Epidermal melanocyte (primary cell): ENCODE measurements at regions not wholly inside any gene's neighbourhood (a gene's known extent, or its start where the extent isn't known, plus 50 kb on each side); places are given as distances from the start of the nearest gene placed in this dataset.

Experiments used
- DNase-seq: peaks from one replicate; pipeline ENCODE4 v3.0.0; 2011; ENCODE audit warnings: low spot score; ENCODE audit not compliant: insufficient read length

DNA sequence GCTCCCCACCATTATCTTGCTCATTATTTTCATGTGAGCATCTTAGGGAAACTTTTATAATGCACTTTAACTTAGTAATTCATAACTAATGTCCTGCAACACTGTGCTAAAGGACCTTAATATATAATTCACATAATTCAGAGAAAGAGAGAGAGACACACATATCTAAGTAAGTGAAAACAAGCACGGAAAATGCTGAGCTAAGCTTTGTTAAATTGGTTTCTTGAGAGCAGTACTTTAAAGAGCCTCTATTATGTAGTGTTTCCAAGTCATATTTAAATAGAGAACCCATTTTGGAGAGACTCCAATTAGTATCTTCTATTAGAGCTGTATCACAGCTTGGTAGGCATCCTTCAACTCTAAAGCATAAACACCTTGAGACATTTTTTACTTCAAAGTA is 354.1 kb upstream of the SOX14 start:
- DNase-seq: no peak

DNA sequence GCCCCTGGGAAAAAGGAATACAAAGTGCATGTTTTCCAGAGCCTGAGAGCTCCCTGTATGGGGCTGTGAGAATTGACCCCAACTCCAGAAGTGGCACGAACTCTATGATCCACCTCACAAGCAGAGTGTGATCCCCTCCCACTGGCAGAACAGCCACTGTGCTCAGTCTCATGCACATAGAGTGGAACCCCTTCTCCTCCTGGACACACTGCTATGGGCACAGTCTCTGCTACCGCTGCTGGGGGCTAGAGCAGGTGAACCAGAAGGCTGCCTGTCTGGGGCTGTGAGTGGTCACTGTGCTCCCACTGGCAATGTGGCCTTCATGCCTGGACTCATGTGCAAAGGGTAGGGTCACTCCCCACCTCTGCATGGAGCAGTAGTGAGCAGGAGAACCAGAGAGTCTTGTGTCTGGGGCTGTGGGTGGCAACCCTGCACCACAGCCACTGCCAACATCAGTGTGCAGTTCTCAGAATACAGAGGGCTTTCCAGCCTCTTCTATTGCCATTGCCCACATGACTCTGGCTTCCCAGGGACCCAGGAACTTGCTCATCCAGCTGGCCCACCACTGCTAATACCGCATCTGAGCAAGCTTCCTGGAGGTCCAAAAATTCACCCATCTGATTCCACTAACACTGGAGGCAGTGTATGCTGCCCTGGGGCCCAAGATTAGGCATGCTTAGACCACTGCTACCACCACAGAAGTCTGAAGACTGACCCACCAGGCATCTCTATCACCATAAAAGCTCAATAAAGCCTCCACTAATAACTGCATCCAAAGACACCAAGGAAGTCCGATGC is 343.7 kb upstream of the SOX14 start:
- DNase-seq: no peak

DNA sequence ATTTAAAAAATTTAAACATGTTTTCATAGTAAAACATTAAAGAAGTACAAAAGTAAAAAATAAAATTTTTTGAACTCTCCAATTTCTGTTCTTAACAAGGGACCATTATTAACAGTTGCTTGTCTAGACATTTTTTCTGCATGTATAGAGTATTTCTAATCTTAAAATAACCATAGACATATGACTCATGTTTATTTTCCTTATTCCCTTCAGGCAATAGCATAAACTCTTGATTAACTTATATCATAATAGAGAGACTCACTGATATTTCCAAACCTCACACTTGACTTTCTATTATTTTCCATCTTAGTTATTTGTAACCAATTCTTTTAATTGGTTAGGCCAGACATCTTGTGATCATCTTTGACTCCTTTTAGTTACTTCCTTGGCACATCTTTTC is 325.6 kb upstream of the SOX14 start:
- DNase-seq: no peak

DNA sequence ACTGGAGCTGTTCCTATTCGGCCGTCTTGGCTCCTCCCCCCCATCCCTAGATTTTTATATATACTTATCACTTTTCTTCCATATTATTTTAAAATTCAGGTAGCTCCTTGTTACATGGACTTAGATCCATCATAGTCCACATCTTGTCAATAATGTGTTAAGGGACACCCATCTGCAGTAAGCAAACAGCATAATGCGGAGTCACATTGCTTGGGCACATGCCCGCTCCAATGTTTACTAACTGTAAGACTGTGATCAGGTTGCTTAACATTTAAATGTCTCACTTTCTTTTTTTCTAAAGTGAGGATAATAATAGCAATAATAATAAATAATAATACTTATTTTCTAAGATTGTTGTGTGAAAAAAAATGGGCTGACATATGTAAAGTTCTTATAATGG is 303.2 kb upstream of the SOX14 start:
- DNase-seq: no peak

DNA sequence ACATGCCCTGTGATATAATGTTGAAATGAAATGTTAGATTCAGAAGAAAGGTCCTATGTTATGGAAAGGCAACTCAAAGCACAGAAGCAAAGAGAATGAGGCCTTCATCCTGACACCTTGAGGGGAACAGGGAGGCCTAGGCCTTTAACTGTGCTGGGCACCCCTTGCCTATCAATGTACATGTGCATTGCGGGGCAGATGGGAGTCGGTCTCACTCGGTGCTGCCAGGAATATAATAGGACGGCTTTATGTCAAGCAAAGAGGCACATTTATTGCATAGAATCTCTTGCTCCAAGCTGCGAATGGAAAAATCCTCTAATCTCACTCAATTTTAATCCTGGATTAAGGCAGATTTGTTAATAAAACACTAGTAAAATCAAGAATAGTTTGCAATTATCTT is 301.0 kb upstream of the SOX14 start:
- no peak for DNase-seq

DNA sequence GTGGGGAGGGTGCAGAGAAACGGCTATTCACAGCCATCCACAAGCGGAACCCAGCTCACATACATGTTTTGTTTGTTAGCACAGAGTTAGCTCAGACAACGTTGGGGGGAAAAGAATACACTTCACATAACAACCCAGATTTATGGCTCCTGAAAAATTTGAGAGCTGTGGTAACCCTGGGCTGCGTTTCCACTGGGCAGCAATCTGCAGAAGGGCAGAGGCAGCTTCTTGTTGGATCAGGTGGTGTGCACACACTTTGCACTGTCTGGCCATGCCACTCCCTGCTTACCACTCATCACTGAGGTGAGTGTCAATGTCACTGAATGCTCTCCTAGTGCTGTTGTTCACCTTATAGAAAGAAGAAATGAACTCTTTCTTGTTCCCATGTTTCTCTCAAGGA is 299.8 kb upstream of the SOX14 start:
- no peak for DNase-seq

DNA sequence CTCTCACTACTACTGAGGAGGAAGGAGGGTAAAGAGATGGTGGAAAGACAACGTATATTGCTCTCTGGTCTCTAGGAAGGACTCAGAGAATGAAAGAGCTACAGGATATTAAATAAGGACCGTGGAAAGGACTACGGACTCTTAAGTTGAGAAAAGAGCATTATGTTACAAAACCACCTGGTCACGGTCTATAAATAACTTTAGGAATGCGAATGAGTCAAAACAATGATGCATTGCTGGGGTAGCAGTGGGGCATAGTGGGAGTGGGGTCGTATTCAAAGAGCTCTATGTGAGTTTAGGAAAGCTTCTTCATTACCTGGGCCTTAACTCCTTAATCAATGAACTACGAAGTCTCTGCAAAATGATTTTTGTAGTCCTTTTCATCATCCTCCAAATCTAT is 295.7 kb upstream of the SOX14 start:
- no peak for DNase-seq

DNA sequence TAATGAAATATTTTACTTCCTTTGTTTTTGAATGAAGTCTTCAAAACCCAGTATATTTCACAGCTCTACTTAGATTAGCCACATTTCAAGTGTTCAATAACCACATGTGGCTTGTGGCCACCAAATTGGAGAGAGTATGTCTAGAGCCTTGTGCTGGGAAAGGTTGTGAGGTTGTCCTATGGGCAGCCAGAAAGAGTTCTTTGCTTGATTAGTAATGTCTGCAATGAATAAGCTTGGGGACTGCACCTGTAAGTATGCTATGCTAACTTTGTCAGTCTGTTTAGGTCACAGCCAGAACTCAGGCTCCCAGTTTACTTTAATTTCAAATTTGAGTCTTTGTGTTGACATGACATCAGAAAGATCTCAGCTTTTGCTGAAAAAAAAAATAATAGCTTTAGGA is 294.9 kb upstream of the SOX14 start:
- no peak for DNase-seq

DNA sequence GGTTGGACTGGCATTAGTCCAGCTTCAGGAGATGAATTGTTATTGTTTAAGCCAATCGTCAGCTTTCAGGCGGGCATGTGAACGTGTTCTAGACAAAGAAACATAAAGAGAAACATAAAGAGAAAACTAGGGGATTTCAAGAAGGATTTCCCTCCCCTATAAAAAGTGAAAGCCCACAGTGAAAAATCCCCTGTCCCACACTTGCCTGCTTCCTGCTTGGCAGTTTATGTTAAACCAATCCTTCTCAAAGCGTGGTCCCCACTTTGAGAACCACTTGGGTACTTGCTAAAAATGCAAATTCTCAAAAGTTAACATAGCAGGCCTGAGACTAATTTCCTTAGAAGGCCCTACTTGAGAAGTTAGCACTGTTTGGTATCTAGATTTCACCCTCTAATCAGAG is 293.0 kb upstream of the SOX14 start:
- no peak for DNase-seq

DNA sequence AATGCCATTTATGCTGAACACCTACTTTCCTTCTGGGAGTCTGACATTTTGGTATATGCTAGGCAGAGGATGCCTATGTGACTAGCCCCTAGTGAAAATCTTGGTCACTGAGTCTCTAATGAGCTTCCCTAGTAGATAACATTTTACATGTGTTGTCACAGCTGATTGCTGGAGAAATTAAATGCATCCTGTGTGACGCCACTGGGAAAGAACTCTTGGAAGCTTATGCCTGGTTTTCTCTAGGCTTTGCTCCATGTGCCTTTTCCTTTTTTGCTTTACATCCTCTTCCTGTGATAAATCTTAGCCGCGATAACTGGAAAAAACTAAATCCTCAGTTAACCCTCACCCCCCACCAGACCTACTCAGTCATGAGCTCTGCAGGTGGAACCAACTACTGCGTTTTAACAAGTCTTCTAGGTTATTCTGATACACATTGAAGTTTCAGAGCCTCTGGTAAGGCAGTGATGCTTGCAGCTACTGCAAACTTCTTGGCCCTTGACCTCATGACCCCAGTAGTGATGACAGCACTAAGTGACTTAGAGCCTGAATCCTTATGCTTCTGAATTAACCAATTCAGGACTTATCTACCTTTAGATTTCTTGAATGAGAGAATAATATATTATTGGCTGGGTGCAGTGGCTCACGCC is 292.4 kb upstream of the SOX14 start:
- DNase-seq: no peak

DNA sequence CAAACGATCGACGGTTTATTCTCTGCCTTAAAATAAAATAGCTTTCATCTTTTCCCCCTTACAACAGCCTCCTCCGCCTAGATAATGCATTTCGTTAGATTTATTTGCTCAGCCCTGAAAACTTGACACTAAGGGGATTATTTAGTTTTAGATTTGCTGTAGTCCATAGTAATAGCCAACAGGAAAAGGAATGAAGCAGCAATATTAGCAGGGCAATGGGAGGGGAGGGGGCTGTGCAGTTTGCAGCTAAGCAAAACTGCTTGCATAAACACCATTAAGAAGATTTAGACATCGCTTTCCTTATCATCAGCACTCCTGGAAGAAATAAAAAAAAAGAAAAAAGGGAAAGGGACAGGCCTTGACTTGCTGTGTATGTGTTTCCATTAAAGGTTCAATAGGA is 286.5 kb upstream of the SOX14 start:
- DNase-seq: no peak

DNA sequence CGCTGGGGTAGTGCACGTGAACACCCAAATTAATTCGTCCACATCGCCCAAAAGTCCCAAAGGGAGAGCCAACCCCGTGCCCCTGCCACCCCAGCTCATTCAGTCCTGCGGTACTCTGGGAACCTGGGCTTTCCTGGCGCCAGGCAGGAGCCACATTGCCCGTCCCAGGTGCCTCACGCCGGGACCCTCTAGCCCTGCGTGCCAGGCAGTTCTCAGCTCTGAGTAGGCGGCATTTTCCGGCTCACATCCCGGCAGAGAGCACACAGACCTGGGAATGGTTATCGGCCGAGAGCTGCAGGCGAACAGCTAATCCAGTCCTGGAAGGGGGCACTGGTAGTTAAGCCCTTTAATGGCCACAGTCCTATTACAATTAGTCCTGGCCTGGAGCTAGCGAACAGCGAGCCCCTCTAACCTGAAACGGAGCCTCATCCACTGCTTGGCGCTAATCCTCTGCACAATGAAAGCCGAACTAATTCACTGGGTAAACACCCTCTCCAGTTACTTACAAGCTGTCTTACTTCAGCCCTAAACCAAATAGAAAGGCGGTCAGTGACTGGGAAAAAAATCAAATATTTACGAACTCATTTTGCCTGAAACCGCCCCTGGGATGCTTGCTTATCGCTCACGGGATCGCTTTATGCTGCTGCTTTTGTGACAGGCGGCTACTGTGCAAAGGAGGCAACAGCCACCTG is 254.6 kb upstream of the SOX14 start:
- no peak for DNase-seq

DNA sequence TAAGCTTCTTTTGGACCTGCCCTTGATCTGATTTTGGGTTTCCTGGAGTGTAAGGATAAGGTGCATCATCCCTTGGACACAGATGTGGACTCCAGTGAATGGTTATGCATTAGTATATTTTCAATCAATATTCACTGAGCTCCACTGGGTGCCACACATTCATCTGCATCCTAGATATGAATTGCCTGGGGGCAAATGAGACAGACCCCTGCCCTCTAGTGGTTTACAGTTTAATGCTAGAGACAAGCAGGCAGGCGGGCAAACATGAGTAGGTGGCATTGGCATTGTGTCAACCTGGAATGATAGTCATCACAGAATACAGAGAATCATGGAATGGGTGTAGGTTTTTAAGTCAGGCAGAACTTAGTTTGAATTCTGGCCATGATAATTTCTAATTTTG is 252.5 kb upstream of the SOX14 start:
- DNase-seq: no peak

DNA sequence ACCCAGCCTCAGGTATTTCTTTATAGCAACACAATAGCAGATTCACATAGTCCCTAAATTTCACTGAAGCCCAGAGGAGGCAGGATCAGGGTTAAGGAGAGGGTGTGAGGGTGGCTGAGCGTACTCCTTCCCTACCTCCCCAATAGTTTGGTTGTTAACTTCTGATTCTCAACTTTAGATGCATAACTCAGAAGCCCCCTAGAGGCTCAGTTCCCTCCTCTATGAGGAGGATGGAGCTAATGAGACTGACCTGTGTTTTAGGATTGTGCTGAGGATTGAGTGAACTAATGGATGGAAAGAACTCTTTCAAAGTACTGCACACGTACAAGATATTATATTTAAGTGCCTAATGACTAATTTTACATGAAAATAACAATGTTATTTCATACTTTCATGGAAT is 249.3 kb upstream of the SOX14 start:
- no peak for DNase-seq

DNA sequence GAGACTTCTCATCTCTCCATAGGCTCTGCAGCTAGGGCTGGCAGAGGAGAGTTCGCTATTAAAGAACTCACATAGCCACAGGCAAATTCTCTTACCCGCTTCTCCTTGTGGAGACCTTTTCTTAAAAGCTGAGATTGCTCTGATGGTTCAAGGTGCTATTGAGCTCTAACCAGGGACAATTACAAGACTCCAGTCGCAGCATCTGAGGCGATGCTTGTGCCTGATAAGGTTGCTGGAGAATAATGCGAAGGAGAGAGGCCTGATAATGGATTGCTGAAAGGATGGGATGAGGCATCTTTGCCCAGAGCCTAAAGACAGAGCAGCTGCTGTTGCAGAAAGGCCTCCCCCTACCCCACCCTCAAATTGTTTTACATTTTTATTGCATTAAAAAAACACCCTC is 244.5 kb upstream of the SOX14 start:
- no peak for DNase-seq

DNA sequence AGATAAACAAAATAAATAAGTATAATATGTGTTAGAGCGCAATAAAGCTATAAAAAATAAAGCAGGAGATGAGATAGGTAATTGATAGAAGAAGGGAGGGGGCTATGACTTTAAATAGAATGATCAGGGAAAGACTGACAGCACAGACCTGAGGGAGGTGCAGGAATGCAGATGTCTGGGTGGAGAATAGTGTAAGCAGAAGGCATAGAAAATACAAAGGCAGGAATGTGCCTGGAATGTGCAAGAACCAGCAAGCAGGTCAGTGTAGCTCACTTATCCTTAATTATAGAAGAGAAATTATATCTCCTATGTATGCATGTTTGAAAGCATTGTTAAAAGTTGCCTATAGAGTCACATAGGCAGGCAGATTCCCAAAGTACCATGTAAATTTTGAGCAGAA is 239.4 kb upstream of the SOX14 start:
- DNase-seq: no peak

DNA sequence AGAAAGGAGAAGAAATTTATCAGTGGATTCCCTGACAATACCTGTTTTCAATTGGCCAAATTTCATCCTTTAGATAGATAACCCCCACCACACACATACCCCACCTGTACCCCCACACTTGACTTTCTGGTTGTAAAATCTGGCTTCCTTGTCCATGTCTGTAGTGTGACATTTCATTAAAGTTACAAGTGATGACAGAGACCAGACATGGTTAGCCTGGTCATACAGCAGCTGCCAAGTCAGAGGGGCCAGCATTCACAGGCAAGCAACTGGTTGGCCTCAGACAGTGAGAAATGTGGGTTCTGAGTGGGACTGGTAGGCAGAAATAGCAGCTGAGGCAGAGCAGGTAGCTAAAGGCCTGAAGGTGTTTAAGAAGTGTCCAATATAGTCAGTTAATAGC is 238.6 kb upstream of the SOX14 start:
- no peak for DNase-seq

DNA sequence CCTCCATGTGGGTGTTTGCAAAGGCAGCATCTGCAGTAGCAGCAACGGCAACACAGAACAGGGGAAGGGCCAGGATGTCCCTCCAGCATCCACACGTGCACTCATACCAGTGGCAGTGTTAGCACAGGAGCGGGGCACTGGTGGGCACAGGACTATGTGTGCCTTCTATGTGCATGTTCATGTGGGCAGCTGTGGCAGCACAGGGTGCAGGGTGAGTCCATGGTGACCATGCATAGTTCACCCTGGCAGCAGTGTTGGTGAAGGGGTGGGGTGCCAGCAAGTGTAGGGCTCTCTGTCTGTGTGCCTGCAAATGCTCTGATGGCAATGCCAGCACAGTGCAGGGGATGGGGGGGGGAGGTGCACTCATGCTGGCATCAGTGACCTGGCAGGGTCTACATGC is 222.1 kb upstream of the SOX14 start:
- no peak for DNase-seq

DNA sequence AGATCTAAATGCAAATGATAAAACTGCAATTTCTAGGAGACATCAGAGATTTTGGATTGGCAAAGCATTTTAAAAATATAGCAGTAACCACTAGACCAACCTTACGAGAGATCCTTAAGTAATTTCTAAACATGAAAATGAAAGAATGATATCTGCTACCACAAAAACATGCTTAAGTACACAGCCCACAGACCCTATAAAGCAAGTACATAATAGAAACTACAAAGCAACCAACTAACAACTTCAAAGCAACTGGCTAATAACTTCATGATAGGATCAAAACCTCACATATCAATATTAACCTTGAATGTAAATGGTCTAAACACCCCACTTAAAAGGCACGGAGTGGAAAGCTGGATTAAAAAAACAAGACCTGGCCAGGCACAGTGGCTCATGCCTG is 209.9 kb upstream of the SOX14 start:
- no peak for DNase-seq

DNA sequence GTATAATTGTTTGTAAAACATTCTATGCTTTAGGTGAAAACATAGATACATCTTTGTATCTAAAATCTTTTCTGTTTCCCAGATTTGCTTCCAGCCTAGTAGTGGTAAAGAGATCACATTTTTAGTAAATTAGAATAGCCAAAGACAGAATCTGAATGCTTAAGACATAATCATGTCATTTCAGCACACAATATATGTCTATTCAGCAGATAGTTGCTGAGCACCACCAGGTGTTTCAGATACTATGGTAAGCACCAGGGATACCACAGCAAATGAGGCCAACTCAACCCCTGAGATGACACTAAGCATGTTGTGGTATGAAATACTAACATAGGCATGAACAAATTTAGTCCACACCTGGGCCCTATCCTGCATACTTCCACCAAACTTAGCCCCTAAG is 195.2 kb upstream of the SOX14 start:
- DNase-seq: no peak

DNA sequence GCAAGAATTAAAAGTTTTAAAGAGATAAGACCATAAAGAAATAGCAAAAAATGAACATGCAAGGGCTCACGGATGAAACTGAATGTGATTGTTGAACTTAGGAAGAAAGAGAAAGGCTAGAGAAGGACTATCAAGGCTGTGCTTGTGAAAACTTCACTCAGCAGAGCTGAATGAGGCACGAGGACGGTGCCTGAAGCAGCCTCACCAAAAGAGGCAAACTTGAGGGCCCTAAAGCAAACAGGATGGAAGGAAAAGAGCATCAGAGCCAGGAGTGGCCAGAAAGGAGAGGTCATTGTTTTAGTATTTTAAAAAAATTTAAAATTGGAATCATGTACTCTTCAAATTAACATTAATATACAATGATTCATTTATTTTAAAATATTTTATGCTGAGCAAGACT is 191.2 kb upstream of the SOX14 start:
- peak; percentile 40 for DNase-seq

DNA sequence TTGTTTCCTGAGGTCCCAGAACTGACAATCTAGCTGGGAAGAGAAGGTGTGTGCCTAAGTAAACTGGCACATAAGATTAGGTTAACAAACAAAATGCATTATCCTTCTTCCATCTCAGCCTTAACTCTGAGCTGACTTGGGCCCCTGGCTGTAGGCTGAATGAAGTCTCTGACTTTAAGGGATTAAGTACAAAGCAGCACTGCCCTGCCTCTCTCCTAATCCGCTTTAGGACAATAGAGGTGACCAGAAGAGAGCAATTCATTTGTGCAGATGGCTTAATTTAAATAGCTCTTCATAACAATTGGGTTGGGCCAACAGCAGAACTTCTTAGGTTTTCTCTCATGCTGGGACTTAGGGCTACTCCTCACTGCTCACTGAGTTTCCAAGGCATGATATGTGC is 181.6 kb upstream of the SOX14 start:
- no peak for DNase-seq

DNA sequence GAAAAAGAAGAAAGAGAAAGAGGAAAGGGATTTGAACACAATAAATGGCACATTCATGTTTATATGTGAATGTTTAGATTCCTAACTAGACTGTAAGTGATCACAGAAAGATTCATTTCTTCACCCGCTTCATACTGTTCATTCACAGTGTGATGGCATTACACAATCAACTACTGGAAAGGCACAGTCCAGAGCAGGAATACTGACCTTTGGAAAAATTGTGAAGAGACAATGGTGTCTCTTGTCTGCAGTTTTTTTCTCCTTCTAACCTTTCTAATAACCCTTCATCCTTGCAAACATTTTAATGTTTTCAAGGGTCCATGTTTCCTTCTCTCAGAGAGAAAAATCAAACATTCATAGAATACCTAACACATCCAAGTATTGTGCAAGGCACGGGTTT is 180.9 kb upstream of the SOX14 start:
- DNase-seq: no peak
